KMS-11 (cell line): ENCODE measurements at regions not wholly inside any gene's neighbourhood (a gene's known extent, or its start where the extent isn't known, plus 50 kb on each side); places are given as distances from the start of the nearest gene placed in this dataset.

Source experiments
- H2AFZ ChIP-seq: fragments of 200-600 bp; sonication (generic); 2 replicates; pipeline ENCODE4 v1.6.1; 2016; ENCODE audit warnings: antibody characterized with exemption, mixed run types, low read depth
- H3K27ac ChIP-seq: fragments of 200-600 bp; sonication (generic); 2 replicates; pipeline ENCODE4 v1.6.1; 2016; ENCODE audit warnings: mild to moderate bottlenecking, mixed run types
- H3K27me3 ChIP-seq: fragments of 200-600 bp; sonication (generic); 2 replicates; pipeline ENCODE4 v1.6.1; 2017; ENCODE audit warnings: mild to moderate bottlenecking, low read depth, mixed run types, moderate library complexity; ENCODE audit not compliant: insufficient read depth
- H3K36me3 ChIP-seq: fragments of 200-600 bp; sonication (generic); 2 replicates; pipeline ENCODE4 v1.6.1; 2017; ENCODE audit warnings: mild to moderate bottlenecking, mixed run types; ENCODE audit not compliant: insufficient read depth
- H3K4me1 ChIP-seq: fragments of 200-600 bp; sonication (generic); 2 replicates; pipeline ENCODE4 v1.6.1; 2016; ENCODE audit warnings: mild to moderate bottlenecking, low read depth, mixed run types; ENCODE audit not compliant: poor library complexity, severe bottlenecking
- H3K4me2 ChIP-seq: fragments of 200-600 bp; sonication (generic); 2 replicates; pipeline ENCODE4 v1.7.0; 2016; ENCODE audit warnings: mild to moderate bottlenecking, mixed run types
- H3K4me3 ChIP-seq: fragments of 200-600 bp; sonication (generic); IDR thresholded peaks from 2 replicates; pipeline ENCODE4 v1.6.1; 2017; ENCODE audit warnings: low read depth, low read length, mixed read lengths; ENCODE audit not compliant: insufficient read depth
- H3K79me2 ChIP-seq: fragments of 200-600 bp; sonication (generic); 2 replicates; pipeline ENCODE4 v1.6.1; 2016; ENCODE audit warnings: low read depth, mixed run types; ENCODE audit not compliant: insufficient read depth
- H3K9ac ChIP-seq: fragments of 200-600 bp; sonication (generic); 2 replicates; pipeline ENCODE4 v1.6.1; 2016; ENCODE audit warnings: mild to moderate bottlenecking, mixed run types
- H4K20me1 ChIP-seq: fragments of 200-600 bp; sonication (generic); 2 replicates; pipeline ENCODE4 v1.6.1; 2016; ENCODE audit warnings: mild to moderate bottlenecking, mixed run types; ENCODE audit not compliant: insufficient read depth
- CTCF ChIP-seq: fragments of 200-600 bp; sonication (generic); conservative IDR thresholded peaks from 2 replicates; pipeline ENCODE4 v1.6.1; 2017; ENCODE audit warnings: low read depth, mild to moderate bottlenecking, antibody characterized with exemption, low read length, moderate library complexity, mixed read lengths

GRCh38 chr20:22944936-22945335 lies 90.2 kb upstream of the SSTR4 start:
- H3K4me2 ChIP-seq, result no peak overlapping the region
- H3K4me1 ChIP-seq, result no peaks in the 10 kb centered on the region
- no peak overlapping the region for H3K9ac ChIP-seq
- no peak overlapping the region for H2AFZ ChIP-seq
- no peak overlapping the region for H3K4me3 ChIP-seq
- H4K20me1 ChIP-seq, result no peaks in the 10 kb centered on the region
- H3K27me3 ChIP-seq, result no peaks in the 10 kb centered on the region
- no peak for TF ChIP-seq CTCF
- no peak overlapping the region for H3K27ac ChIP-seq
- no peaks in the 10 kb centered on the region for H3K79me2 ChIP-seq
- H3K36me3 ChIP-seq, result no peaks in the 10 kb centered on the region

GRCh38 chr20:22946596-22946995 lies 88.5 kb upstream of the SSTR4 start:
- H3K36me3 ChIP-seq, result no peaks in the 10 kb centered on the region
- TF ChIP-seq CTCF, result no peak
- no peaks in the 10 kb centered on the region for H3K4me1 ChIP-seq
- H4K20me1 ChIP-seq, result no peaks in the 10 kb centered on the region
- no peak overlapping the region for H3K27ac ChIP-seq
- no peak overlapping the region for H3K9ac ChIP-seq
- H3K27me3 ChIP-seq, result no peaks in the 10 kb centered on the region
- no peak overlapping the region for H2AFZ ChIP-seq
- no peak overlapping the region for H3K4me3 ChIP-seq
- no peaks in the 10 kb centered on the region for H3K79me2 ChIP-seq
- H3K4me2 ChIP-seq, result no peak overlapping the region

GRCh38 chr20:22949331-22950109 lies 85.6 kb upstream of the SSTR4 start:
- Histone ChIP-seq H3K4me2 (no peak overlapping the region), H4K20me1 (no peaks in the 10 kb centered on the region), H3K27ac (no peak overlapping the region), H3K9ac (no peak overlapping the region), H2AFZ (no peak overlapping the region), H3K4me1 (no peaks in the 10 kb centered on the region), H3K79me2 (no peaks in the 10 kb centered on the region), H3K4me3 (no peak overlapping the region), H3K36me3 (no peaks in the 10 kb centered on the region), H3K27me3 (no peaks in the 10 kb centered on the region)
- no peak for TF ChIP-seq CTCF

- Histone ChIP-seq H4K20me1 (no peaks in the 10 kb centered on the region), H3K27me3 (no peaks in the 10 kb centered on the region), H3K4me3 (no peak overlapping the region), H3K79me2 (no peaks in the 10 kb centered on the region), H3K4me2 (no peak overlapping the region), H3K27ac (no peak overlapping the region), H3K36me3 (no peaks in the 10 kb centered on the region), H3K4me1 (no peaks in the 10 kb centered on the region), H2AFZ (no peak overlapping the region), H3K9ac (no peak overlapping the region)
- no peak for TF ChIP-seq CTCF
Measured at GRCh38 chr20:22951966-22952365, 83.1 kb upstream of the SSTR4 start.
